CD8-positive, alpha-beta memory T cell (primary cell): ENCODE measurements at regions not wholly inside any gene's neighbourhood (a gene's known extent, or its start where the extent isn't known, plus 50 kb on each side); places are given as distances from the start of the nearest gene placed in this dataset.

Source experiments
- CTCF ChIA-PET: fragments of 350-600 bp; sonication (Branson Sonifier 250); formaldehyde crosslinking; loops from one replicate; lab custom pipeline; 2021; ENCODE audit warnings: antibody characterized with exemption; lab: Charles Lee
- POLR2A ChIA-PET: fragments of 350-600 bp; sonication (Branson Sonifier 250); formaldehyde crosslinking; loops from one replicate; lab custom pipeline; 2021; ENCODE audit warnings: antibody characterized with exemption; lab: Charles Lee
- DNase-seq, 5 donors: peaks; one replicate each; pipeline versions ENCODE4 v3.0.0 to v3.0.0-alpha.2; 2020 to 2022; ENCODE audit warnings: mixed read lengths in 1 of 5
- H3K27ac ChIP-seq: one replicate; pipeline ENCODE4 v1.7.0; 2013; ENCODE audit warnings: low read depth, mild to moderate bottlenecking, low read length, moderate library complexity
- H3K27me3 ChIP-seq: 2 replicates; pipeline ENCODE4 v1.7.0; 2013; ENCODE audit warnings: low read length, mild to moderate bottlenecking; ENCODE audit not compliant: insufficient read depth, poor library complexity, severe bottlenecking
- H3K36me3 ChIP-seq: 2 replicates; pipeline ENCODE4 v1.7.0; 2013; ENCODE audit warnings: mild to moderate bottlenecking, low read length, moderate library complexity; ENCODE audit not compliant: insufficient read depth
- H3K4me1 ChIP-seq: 2 replicates; pipeline ENCODE4 v1.7.0; 2013; ENCODE audit warnings: mild to moderate bottlenecking, low read length, moderate library complexity; ENCODE audit not compliant: insufficient read depth
- H3K4me3 ChIP-seq: 2 replicates; pipeline ENCODE4 v1.7.0; 2013; ENCODE audit warnings: mild to moderate bottlenecking, low read length
- H3K9me3 ChIP-seq: 2 replicates; pipeline ENCODE4 v1.7.0; 2013; ENCODE audit warnings: mild to moderate bottlenecking, low read length
- H3K27ac Mint-ChIP-seq, 8 donors: one replicate each; pipeline ENCODE4 v1.8.0; 2020 to 2021; ENCODE audit warnings: mixed read lengths in 8 of 8, mild to moderate bottlenecking in 6 of 8, inconsistent platforms in 3 of 8, moderate library complexity in 3 of 8
- H3K27me3 Mint-ChIP-seq, 2 donors: one replicate each; pipeline ENCODE4 v1.8.0; 2020 to 2021; ENCODE audit warnings: mixed read lengths in 2 of 2, mild to moderate bottlenecking in 1 of 2, moderate library complexity in 1 of 2
- H3K36me3 Mint-ChIP-seq, 3 donors: one replicate each; pipeline ENCODE4 v1.8.0; 2020 to 2021; ENCODE audit warnings: mixed read lengths in 3 of 3, inconsistent platforms in 1 of 3, mild to moderate bottlenecking in 1 of 3
- H3K4me1 Mint-ChIP-seq, 3 donors: one replicate each; pipeline ENCODE4 v1.8.0; 2020 to 2021; ENCODE audit warnings: mixed read lengths in 3 of 3, inconsistent platforms in 1 of 3, mild to moderate bottlenecking in 1 of 3
- H3K4me3 Mint-ChIP-seq, 7 donors: one replicate each; pipeline ENCODE4 v1.8.0; 2020 to 2021; ENCODE audit warnings: mixed read lengths in 7 of 7, mild to moderate bottlenecking in 6 of 7, moderate library complexity in 4 of 7, inconsistent platforms in 2 of 7
- H3K9me3 Mint-ChIP-seq, 5 donors: one replicate each; pipeline ENCODE4 v1.8.0; 2020 to 2022; ENCODE audit warnings: mixed read lengths in 5 of 5, mild to moderate bottlenecking in 3 of 5, moderate library complexity in 2 of 5, inconsistent platforms in 1 of 5

- Histone ChIP-seq H3K36me3 (no peaks in the 10 kb centered on the region), H3K4me1 (no peaks in the 10 kb centered on the region), H3K27me3 (no peaks in the 10 kb centered on the region), H3K27ac (no peak overlapping the region), H3K4me3 (no peak overlapping the region), H3K9me3 (no peaks in the 10 kb centered on the region)
- Mint-ChIP-seq H3K36me3 (no peaks in the 10 kb centered on the region), H3K27me3 (peaks cover 0 to 2% of the 10 kb centered on the region in 2 donors), H3K9me3 (no peaks in the 10 kb centered on the region), H3K27ac (no peak overlapping the region), H3K4me1 (no peaks in the 10 kb centered on the region), H3K4me3 (no peak overlapping the region)
- ChIA-PET CTCF (no interaction called here), POLR2A (no interaction called here)
- no peak for DNase-seq
These were observed 148.6 kb upstream of the PDE1C start for GRCh38 chr7:32218741-32219288.

GRCh38 chr7:32218154-32218467, 147.9 kb upstream of the PDE1C start:
- Mint-ChIP-seq H3K4me1 (no peaks in the 10 kb centered on the region), H3K9me3 (no peaks in the 10 kb centered on the region), H3K4me3 (no peak overlapping the region), H3K27ac (no peak overlapping the region), H3K36me3 (no peaks in the 10 kb centered on the region), H3K27me3 (peaks cover 0 to 2% of the 10 kb centered on the region in 2 donors)
- H3K36me3 ChIP-seq = no peaks in the 10 kb centered on the region
- H3K27me3 ChIP-seq = no peaks in the 10 kb centered on the region
- no peak for DNase-seq
- H3K9me3 ChIP-seq = no peaks in the 10 kb centered on the region
- no peak overlapping the region for H3K27ac ChIP-seq
- POLR2A ChIA-PET = no interaction called here
- CTCF ChIA-PET = no interaction called here
- H3K4me3 ChIP-seq = no peak overlapping the region
- no peaks in the 10 kb centered on the region for H3K4me1 ChIP-seq

GRCh38 chr7:32217341-32218153, 147.3 kb upstream of the PDE1C start:
- H3K27me3 ChIP-seq = no peaks in the 10 kb centered on the region
- ChIA-PET POLR2A (no interaction called here), CTCF (no interaction called here)
- H3K4me3 ChIP-seq = no peak overlapping the region
- no peak overlapping the region for H3K27ac Mint-ChIP-seq
- H3K9me3 Mint-ChIP-seq = no peaks in the 10 kb centered on the region
- H3K4me3 Mint-ChIP-seq = no peak overlapping the region
- no peaks in the 10 kb centered on the region for H3K9me3 ChIP-seq
- no peaks in the 10 kb centered on the region for H3K4me1 Mint-ChIP-seq
- H3K36me3 Mint-ChIP-seq = no peaks in the 10 kb centered on the region
- H3K4me1 ChIP-seq = no peaks in the 10 kb centered on the region
- H3K27ac ChIP-seq = no peak overlapping the region
- H3K27me3 Mint-ChIP-seq = peaks cover 0 to 3% of the 10 kb centered on the region in 2 donors
- no peaks in the 10 kb centered on the region for H3K36me3 ChIP-seq
- no peak for DNase-seq

- Histone ChIP-seq H3K9me3 (no peaks in the 10 kb centered on the region), H3K4me3 (no peak overlapping the region)
- H3K9me3 Mint-ChIP-seq = no peaks in the 10 kb centered on the region
These were observed 146.6 kb upstream of the PDE1C start for GRCh38 chr7:32216759-32217158.

GRCh38 chr7:32215697-32216096, 145.5 kb upstream of the PDE1C start:
- no peak overlapping the region for H3K4me3 Mint-ChIP-seq
- Histone ChIP-seq H3K9me3 (no peaks in the 10 kb centered on the region), H3K27me3 (no peaks in the 10 kb centered on the region), H3K36me3 (no peaks in the 10 kb centered on the region), H3K27ac (no peak overlapping the region), H3K4me1 (no peaks in the 10 kb centered on the region), H3K4me3 (no peak overlapping the region)
- H3K4me1 Mint-ChIP-seq = no peaks in the 10 kb centered on the region
- POLR2A ChIA-PET = no interaction called here
- DNase-seq = no peak
- no peaks in the 10 kb centered on the region for H3K9me3 Mint-ChIP-seq
- CTCF ChIA-PET = interaction anchor here (0.8 kb wide), 1 partner anchor 33 kb away, joined by 3 read pairs; no protein-coding TSS in a partner anchor
- H3K36me3 Mint-ChIP-seq = no peaks in the 10 kb centered on the region
- H3K27me3 Mint-ChIP-seq = peaks cover 0 to 5% of the 10 kb centered on the region in 2 donors
- H3K27ac Mint-ChIP-seq = no peak overlapping the region

More at GRCh38 chr7:32216759-32217158, 146.6 kb upstream of the PDE1C start:
- no peak for DNase-seq
- no peaks in the 10 kb centered on the region for H3K36me3 Mint-ChIP-seq
- H3K27me3 Mint-ChIP-seq = peaks cover 0 to 5% of the 10 kb centered on the region in 2 donors
- POLR2A ChIA-PET = no interaction called here
- Histone ChIP-seq H3K27ac (no peak overlapping the region), H3K36me3 (no peaks in the 10 kb centered on the region), H3K4me1 (no peaks in the 10 kb centered on the region), H3K27me3 (no peaks in the 10 kb centered on the region)
- no peaks in the 10 kb centered on the region for H3K4me1 Mint-ChIP-seq
- CTCF ChIA-PET = no interaction called here
- no peak overlapping the region for H3K4me3 Mint-ChIP-seq
- no peak overlapping the region for H3K27ac Mint-ChIP-seq

GRCh38 chr7:32214913-32215312, 144.7 kb upstream of the PDE1C start:
- no peaks in the 10 kb centered on the region for H3K27me3 ChIP-seq
- no peaks in the 10 kb centered on the region for H3K4me1 ChIP-seq
- H3K4me1 Mint-ChIP-seq = no peaks in the 10 kb centered on the region
- CTCF ChIA-PET = no interaction called here
- H3K27ac Mint-ChIP-seq = no peak overlapping the region
- H3K9me3 Mint-ChIP-seq = no peaks in the 10 kb centered on the region
- H3K27me3 Mint-ChIP-seq = peaks cover 0 to 5% of the 10 kb centered on the region in 2 donors
- H3K36me3 ChIP-seq = no peaks in the 10 kb centered on the region
- no peaks in the 10 kb centered on the region for H3K9me3 ChIP-seq
- H3K27ac ChIP-seq = no peak overlapping the region
- H3K4me3 ChIP-seq = no peak overlapping the region
- no peak overlapping the region for H3K4me3 Mint-ChIP-seq
- POLR2A ChIA-PET = no interaction called here
- no peak for DNase-seq
- H3K36me3 Mint-ChIP-seq = no peaks in the 10 kb centered on the region

GRCh38 chr7:32212321-32212720, 142.1 kb upstream of the PDE1C start:
- POLR2A ChIA-PET = no interaction called here

GRCh38 chr7:32206987-32207386, 136.8 kb upstream of the PDE1C start:
- CTCF ChIA-PET = no interaction called here

More at GRCh38 chr7:32212321-32212720, 142.1 kb upstream of the PDE1C start:
- peaks cover 0 to 4% of the 10 kb centered on the region in 2 donors for H3K27me3 Mint-ChIP-seq
- DNase-seq = no peak
- no peak overlapping the region for H3K4me3 Mint-ChIP-seq
- no peaks in the 10 kb centered on the region for H3K9me3 ChIP-seq
- no peaks in the 10 kb centered on the region for H3K4me1 Mint-ChIP-seq
- no peak overlapping the region for H3K4me3 ChIP-seq
- H3K27ac Mint-ChIP-seq = no peak overlapping the region
- H3K27ac ChIP-seq = no peak overlapping the region
- no peaks in the 10 kb centered on the region for H3K36me3 Mint-ChIP-seq
- H3K27me3 ChIP-seq = no peaks in the 10 kb centered on the region
- H3K4me1 ChIP-seq = no peaks in the 10 kb centered on the region
- no peaks in the 10 kb centered on the region for H3K9me3 Mint-ChIP-seq
- CTCF ChIA-PET = no interaction called here
- H3K36me3 ChIP-seq = no peaks in the 10 kb centered on the region

More at GRCh38 chr7:32206987-32207386, 136.8 kb upstream of the PDE1C start:
- Mint-ChIP-seq H3K4me3 (no peak overlapping the region), H3K27me3 (peaks cover 0 to 2% of the 10 kb centered on the region in 2 donors), H3K36me3 (no peaks in the 10 kb centered on the region), H3K9me3 (peaks cover 0 to 2% (median 2%) of the 10 kb centered on the region in 5 donors), H3K4me1 (no peaks in the 10 kb centered on the region), H3K27ac (no peak overlapping the region)
- POLR2A ChIA-PET = no interaction called here
- Histone ChIP-seq H3K9me3 (no peaks in the 10 kb centered on the region), H3K27me3 (no peaks in the 10 kb centered on the region), H3K36me3 (no peaks in the 10 kb centered on the region), H3K4me1 (no peaks in the 10 kb centered on the region), H3K4me3 (no peak overlapping the region), H3K27ac (no peak overlapping the region)
- DNase-seq = no peak
